ENCODE measurements at regions not wholly inside any gene's neighbourhood (a gene's known extent, or its start where the extent isn't known, plus 50 kb on each side); places are given as distances from the start of the nearest gene placed in this dataset.

- peak; percentile 71; the same call in 1 of the 2 replicates for TF ChIP-seq ESRRA (CRISPR knock-in tag; IDR thresholded peaks at IDR 0.05; ENCODE audit: borderline replicate concordance)
- TF ChIP-seq CBFB (CRISPR knock-in tag; IDR thresholded peaks at IDR 0.05; ENCODE audit: low read depth) = 0 out of 2 replicates have a peak, but pooled peaks have one; percentile 36
Observed at GRCh38 chr15:95326431-95327182, 1003.9 kb upstream of the NR2F2 start (continued).

DNA sequence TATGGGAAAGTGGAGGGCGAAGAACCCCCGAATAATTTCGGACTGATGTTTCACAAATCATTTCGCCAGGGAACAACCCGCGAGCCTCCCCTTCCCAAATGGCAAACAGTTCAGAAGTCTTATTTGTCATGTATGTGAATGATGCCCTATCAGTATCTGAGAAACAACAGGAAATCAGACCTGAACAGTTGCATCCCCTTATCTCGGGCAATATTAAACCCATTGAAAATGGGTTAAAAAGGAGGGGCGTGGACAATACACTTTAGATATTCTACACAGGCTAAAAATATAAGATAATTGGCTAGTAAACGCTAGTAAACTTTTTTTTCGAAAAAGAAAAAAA lies 1003.3 kb upstream of the NR2F2 start:
- no peaks in the 10 kb centered on the region for H3K9me3 Mint-ChIP-seq
- H3K27ac Mint-ChIP-seq = no peak overlapping the region
- ChIA-PET CTCF (no interaction called here), POLR2A (no interaction called here)
- peaks cover 9% of the 10 kb centered on the region; the same call in 1 of the 2 replicates for H3K4me1 Mint-ChIP-seq
- H3K36me3 Mint-ChIP-seq = no peaks in the 10 kb centered on the region
- H3K4me3 Mint-ChIP-seq = peak overlapping the region; percentile 70
- DNase-seq (ENCODE audit: low spot score) (no peak), ATAC-seq (no peak)
- H3K27me3 Mint-ChIP-seq (ENCODE audit: low read depth) = peaks cover 27% of the 10 kb centered on the region
- TF ChIP-seq ERG (CRISPR knock-in tag; IDR thresholded peaks at IDR 0.05) = no peak
- TF ChIP-seq JAZF1 (CRISPR knock-in tag; IDR thresholded peaks at IDR 0.05) = no peak
- no peak for TF ChIP-seq CREM (CRISPR knock-in tag; IDR thresholded peaks at IDR 0.05)
- no peak for TF ChIP-seq FOXJ3 (CRISPR knock-in tag; IDR thresholded peaks at IDR 0.05; ENCODE audit: borderline replicate concordance)
- no peak for TF ChIP-seq TEAD1 (CRISPR knock-in tag; IDR thresholded peaks at IDR 0.05)

DNA sequence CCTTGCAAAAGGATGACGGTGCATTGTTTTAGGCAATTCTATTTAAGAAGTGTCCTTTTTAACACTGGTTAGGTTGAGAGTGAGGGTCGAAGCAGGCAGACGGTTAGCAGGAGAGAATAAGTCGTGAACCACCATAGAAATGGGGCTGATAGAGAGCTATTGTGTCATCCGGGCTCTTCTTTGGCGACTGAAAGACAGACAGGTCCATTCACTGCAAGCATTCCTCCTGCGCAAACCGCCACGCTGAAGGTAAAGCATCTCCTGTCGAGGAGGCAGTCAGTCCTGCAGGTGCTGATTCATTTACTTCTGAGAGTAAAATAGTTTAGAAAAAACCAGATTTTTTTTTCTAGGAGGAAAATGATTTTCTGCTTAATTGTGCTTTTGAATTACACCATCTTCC lies 1002.8 kb upstream of the NR2F2 start:
- Mint-ChIP-seq H3K36me3 (no peaks in the 10 kb centered on the region), H3K4me1 (peaks cover 9% of the 10 kb centered on the region; the same call in 1 of the 2 replicates), H3K4me3 (peak overlapping the region; percentile 38), H3K9me3 (no peaks in the 10 kb centered on the region), H3K27me3 (ENCODE audit: low read depth) (peaks cover 27% of the 10 kb centered on the region), H3K27ac (no peak overlapping the region)
- no peak for DNase-seq (ENCODE audit: low spot score)
- CTCF ChIA-PET = no interaction called here
- POLR2A ChIA-PET = no interaction called here
- TF ChIP-seq ZNF121 (CRISPR knock-in tag; IDR thresholded peaks at IDR 0.05) = no peak
- TF ChIP-seq, protein P1, sequence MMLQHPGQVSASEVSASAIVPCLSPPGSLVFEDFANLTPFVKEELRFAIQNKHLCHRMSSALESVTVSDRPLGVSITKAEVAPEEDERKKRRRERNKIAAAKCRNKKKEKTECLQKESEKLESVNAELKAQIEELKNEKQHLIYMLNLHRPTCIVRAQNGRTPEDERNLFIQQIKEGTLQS (CRISPR knock-in tag; conservative IDR thresholded peaks at IDR 0.05) = no peak
- TF ChIP-seq NR2C2 (CRISPR knock-in tag; IDR thresholded peaks at IDR 0.05) = no peak
- no peak for TF ChIP-seq ZNF232 (CRISPR knock-in tag; IDR thresholded peaks at IDR 0.05)
- no peak for TF ChIP-seq HMGA2 (CRISPR knock-in tag; IDR thresholded peaks at IDR 0.05)
- no peak for TF ChIP-seq NFE2L1 (CRISPR knock-in tag; IDR thresholded peaks at IDR 0.05)
- no peak for ATAC-seq

DNA sequence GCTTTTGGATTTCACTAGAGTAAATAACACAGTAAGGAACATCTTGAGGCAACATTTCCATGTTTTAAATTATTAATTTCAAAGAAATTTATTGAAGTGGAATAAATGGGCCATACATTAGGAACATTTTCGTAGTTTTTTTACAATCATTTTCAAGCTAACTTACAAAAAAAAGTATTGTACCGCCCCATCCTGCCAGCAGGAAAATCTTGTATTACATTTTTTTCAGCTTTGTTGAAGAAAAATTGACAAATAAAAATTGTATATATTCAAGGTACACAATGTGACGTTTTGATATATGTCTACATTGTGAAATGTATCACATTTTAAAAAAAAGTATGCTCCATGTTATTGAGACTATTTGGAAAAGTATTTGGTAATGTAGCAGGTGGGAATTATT lies 1001.9 kb upstream of the NR2F2 start:
- ChIA-PET POLR2A (no interaction called here), CTCF (no interaction called here)
- Mint-ChIP-seq H3K27me3 (ENCODE audit: low read depth) (peaks cover 27% of the 10 kb centered on the region), H3K36me3 (no peaks in the 10 kb centered on the region), H3K9me3 (peaks cover under 1% of the 10 kb centered on the region; the same call in 1 of the 2 replicates), H3K27ac (no peak overlapping the region), H3K4me3 (no peak overlapping the region), H3K4me1 (peaks cover 9% of the 10 kb centered on the region; the same call in 1 of the 2 replicates)
- DNase-seq (ENCODE audit: low spot score) (no peak), ATAC-seq (no peak)
- TF ChIP-seq FOXP1 (CRISPR knock-in tag; IDR thresholded peaks at IDR 0.05; ENCODE audit: borderline replicate concordance) (no peak), ZNF396 (CRISPR knock-in tag; IDR thresholded peaks at IDR 0.05; ENCODE audit: borderline replicate concordance) (no peak), ZBTB21 (CRISPR knock-in tag; IDR thresholded peaks at IDR 0.05; ENCODE audit: borderline replicate concordance) (no peak), ZNF671 (CRISPR knock-in tag; IDR thresholded peaks at IDR 0.05) (no peak), PRRX2 (CRISPR knock-in tag; IDR thresholded peaks at IDR 0.05) (no peak), SMAD4 (CRISPR knock-in tag; IDR thresholded peaks at IDR 0.05) (no peak), SMAD3 (CRISPR knock-in tag; IDR thresholded peaks at IDR 0.05; ENCODE audit: borderline replicate concordance) (no peak), RELA (CRISPR knock-in tag; IDR thresholded peaks at IDR 0.05; ENCODE audit: borderline replicate concordance) (no peak), ZNF317 (CRISPR knock-in tag; IDR thresholded peaks at IDR 0.05; ENCODE audit: borderline replicate concordance, low read depth) (no peak)
- TF ChIP-seq, protein P2, sequence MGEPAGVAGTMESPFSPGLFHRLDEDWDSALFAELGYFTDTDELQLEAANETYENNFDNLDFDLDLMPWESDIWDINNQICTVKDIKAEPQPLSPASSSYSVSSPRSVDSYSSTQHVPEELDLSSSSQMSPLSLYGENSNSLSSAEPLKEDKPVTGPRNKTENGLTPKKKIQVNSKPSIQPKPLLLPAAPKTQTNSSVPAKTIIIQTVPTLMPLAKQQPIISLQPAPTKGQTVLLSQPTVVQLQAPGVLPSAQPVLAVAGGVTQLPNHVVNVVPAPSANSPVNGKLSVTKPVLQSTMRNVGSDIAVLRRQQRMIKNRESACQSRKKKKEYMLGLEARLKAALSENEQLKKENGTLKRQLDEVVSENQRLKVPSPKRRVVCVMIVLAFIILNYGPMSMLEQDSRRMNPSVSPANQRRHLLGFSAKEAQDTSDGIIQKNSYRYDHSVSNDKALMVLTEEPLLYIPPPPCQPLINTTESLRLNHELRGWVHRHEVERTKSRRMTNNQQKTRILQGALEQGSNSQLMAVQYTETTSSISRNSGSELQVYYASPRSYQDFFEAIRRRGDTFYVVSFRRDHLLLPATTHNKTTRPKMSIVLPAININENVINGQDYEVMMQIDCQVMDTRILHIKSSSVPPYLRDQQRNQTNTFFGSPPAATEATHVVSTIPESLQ (CRISPR knock-in tag; IDR thresholded peaks at IDR 0.05) = no peak
- TF ChIP-seq, protein P3, sequence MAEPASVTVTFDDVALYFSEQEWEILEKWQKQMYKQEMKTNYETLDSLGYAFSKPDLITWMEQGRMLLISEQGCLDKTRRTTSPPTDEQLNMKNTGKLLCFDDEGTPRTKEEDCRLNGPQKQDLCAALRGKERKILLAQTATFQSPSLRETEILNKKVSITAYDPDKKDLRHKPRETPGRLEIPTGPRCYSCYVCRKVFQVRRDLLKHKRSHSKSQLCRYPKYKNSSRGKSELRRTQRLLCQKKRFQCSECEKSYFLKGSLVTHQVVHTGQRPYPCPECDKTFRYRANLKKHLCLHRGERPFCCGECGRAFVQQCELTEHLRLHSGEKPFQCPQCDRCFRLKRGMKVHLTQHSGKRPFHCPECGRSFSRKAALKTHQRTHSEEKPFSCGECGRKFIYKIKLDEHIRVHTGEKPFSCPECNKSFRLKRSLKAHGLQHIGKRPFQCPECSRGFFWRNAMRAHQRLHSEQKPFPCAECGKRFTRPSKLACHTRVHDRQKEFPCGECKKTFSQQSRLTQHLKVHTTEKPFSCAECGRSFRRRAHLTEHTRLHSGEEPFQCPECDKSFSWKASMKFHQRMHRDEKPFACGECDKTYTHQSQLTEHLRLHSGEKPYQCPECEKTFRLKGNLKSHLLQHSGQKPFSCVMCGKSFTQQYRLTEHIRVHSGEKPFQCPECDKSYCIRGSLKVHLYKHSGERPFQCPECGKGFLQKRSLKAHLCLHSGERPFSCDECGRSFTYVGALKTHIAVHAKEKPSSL (CRISPR knock-in tag; conservative IDR thresholded peaks at IDR 0.05) = no peak
